HG03159 (cell line): ENCODE measurements at regions not wholly inside any gene's neighbourhood (a gene's known extent, or its start where the extent isn't known, plus 50 kb on each side); places are given as distances from the start of the nearest gene placed in this dataset.

Source experiments
- ATAC-seq: cut with Tn5 transposase; IDR thresholded peaks from one replicate; pipeline ENCODE4 v1.9.1; 2021; ENCODE audit warnings: mild to moderate bottlenecking, moderate library complexity; ENCODE audit not compliant: unreplicated experiment

GRCh38 chr7:156234192-156234591, 406.4 kb upstream of the RNF32 start:
- no peak for ATAC-seq

DNA sequence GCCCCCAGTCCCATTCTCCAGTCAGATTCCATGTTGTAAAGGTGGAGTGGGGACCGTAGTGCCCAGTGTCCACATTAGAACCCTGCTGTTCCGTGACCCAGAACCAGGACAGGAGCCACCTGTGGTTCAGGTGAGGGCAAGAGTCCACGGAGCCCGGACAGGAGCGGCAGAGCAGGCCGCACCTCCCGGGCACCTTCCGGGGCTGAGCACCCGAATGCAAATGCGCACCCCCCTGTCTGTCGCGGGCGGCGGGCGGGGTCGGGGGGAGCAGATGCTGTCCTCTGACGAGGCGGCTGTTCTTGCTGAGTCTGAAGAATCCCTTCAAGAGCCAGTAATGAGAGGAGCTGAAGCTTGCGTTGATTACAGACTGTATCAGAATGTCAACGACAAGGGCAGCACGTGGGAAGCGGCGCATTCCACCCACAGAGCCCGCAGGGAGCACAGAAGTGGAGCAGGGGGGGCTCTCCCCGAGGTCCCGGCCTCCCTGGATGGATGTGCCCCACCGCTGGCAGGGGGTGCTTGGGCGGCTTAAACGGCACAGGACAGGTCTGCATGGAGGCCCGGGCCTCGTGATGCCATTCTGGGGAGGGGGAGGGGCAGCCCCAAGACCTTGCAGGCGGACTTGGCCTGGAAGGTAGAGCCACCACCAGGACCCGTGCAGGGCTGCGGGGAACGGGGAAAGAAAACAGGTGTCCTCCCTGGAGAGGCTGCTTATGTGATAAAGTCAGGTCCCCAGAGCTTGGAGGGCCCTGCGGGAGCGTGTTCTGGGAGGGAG, 407.5 kb upstream of the RNF32 start:
- no peak for ATAC-seq

DNA sequence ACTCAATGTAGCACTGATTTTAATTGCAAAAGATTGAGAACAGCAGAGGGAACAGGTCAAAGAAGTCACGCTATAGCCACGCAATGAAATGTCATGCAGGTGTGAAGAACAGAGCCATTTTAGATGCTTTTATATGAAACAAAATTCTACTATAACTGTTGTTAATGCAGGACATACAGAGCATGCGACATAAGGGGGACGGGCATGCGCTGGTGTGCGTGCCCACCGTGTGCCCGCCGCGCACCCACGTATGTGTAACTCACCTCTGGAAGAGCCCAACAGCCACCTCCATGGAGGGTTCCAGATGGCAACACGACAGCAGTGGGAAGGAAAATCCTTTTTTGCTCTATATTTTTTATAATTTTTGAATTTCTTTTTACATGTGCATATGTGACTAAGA, 410.0 kb upstream of the RNF32 start:
- no peak for ATAC-seq

DNA sequence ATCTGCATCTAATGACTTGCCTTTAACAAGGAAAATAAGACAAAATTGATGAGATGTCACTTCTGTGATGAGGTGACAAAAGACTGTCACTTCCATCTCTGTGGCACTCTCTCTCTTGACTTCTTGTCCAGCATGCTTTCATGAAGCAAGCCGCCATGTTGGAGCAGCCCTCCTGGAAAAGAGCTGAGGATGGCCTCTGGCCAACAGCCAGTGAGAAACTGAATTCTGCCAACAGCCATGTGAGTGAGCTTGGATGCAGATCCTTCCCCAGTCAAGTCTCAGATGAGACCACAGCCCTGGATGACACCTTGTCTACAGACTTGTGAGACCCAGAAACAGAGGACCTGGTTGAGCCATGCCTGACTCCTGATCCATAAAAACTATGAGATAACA, 412.6 kb upstream of the SHH start:
- no peak for ATAC-seq

- ATAC-seq = no peak
These were observed 411.9 kb upstream of the SHH start for GRCh38 chr7:156223935-156224832.

DNA sequence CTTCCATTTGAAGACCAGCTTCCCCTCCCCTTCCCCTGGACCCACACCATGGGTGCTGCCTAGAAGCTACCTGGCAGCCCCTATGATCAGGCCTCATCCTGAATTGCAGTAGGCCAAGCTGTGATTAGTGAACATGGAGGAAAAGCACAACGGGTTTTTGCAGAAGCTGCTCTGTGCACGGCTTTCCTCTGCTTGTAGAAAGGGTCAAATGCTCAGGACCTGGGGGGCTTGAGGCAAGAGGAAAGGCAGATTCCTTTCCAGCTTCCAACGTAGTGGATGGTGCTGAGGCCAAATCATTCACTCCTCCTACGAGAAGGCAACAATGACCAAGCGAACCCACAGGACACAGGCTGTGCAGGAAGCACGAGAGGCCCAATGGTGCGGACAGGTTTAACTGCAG, 410.3 kb upstream of the SHH start:
- ATAC-seq = no peak

DNA sequence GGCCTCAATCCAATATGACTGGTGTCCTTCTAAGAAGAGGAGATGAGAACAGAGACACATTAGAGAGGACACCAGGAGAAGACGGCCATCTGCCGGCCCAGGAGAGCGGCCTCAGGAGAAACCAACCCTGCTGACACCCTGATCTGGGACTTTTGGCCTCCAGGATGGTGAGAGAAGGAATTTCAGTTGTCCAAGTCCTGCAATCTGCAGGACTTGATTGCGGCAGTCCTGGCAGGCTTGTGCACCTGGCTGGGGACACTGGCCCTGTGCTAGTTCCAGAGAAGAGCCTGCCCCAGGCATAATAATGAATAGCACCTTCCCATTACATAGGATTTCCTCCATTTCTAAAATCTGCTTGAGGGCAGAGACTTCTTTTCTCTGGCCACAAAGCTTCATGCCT, 409.9 kb upstream of the SHH start:
- no peak for ATAC-seq

DNA sequence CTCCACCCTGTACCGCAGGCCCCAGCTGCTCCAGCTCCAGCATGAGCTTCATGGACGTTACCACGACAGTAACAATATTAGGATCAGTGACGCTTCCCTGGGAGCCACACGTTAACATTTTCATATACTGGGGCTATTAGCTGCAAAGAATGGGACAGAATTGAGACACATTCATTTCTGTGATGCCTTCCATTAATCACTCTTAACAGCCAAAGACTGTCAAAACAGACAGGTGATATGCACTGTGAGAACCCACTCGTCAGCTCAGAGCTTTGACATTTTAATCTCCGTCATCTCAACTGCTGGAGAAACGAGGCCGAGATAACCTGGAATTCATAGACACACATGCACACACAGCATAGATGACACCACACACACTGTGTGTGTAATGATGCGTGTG, 408.4 kb upstream of the SHH start:
- no peak for ATAC-seq

GRCh38 chr7:156220078-156220605, 407.9 kb upstream of the SHH start:
- no peak for ATAC-seq

- ATAC-seq = no peak
These were observed 407.2 kb upstream of the SHH start for GRCh38 chr7:156219307-156220077.

DNA sequence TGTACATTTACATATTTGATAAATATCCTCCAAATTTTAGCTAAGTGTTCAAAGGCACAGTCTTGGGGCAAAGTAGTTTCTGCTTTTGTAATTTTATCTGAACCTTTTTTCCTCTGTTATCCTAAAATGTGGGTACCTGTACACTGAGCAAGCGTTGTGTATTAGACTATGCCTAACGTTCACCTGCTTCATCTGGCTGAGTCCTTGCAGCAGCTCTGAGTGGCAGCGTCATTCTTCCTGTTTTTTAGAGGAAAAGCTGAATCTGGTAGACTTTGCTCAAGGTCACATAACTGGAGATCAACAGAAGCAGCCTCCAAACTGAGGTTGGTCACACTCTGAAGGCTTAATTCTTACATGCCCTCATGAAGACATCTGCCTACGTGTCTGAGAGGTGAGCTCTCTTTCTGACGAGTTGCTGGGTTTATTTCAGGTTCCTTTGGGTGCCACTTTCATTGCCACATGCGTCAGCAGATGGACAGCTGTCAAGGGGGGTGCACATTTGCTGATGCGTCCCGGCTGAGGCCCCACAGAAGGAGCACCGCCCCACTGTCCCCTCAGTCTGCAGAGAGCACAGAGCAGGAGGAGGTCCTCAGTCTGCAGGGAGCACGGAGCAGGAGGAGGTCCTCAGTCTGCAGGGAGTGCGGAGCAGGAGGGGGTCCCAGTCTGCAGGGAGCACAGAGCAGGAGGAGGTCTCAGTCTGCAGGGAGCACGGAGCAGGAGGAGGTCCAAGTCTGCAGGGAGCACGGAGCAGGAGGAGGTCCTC, 406.5 kb upstream of the SHH start:
- no peak for ATAC-seq

DNA sequence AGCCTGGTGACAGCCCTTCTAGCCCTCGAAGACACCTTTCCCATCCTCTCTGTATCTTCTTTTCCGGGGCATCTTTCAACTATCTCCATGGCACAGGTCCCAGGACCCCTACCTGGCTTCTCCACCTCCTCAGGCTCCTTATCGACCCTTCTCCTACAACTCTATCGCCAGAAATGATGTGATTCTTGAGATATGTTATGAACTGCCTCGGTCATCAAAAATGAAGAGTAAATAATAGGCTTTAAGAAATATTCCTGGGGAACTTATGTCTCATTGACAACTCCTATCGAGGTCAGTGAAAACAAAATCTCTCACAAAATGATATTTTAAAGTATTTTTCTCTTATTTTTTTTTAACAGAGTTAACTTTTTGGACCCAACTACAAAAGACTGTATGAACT, 405.5 kb upstream of the SHH start:
- no peak for ATAC-seq

DNA sequence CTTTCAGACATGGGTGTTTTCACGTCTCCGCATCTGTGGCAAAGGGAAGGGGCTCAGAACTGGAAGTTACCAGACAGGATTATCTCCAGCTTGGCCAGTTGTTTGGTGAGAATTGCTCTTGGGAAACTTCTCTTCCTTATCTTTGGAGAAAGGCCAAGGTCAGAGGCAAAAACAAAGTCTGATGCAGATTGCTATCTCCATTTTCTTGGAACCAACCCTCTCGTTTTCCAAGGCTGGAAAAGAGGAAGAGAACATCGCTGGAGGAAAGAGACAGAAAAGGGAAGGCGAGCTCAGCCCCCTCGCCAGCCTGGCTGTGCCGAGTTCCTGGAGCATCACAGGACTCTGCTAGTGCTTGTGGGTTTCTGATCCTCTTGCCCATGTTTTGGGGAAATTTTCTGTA, 396.8 kb upstream of the SHH start:
- ATAC-seq = no peak

DNA sequence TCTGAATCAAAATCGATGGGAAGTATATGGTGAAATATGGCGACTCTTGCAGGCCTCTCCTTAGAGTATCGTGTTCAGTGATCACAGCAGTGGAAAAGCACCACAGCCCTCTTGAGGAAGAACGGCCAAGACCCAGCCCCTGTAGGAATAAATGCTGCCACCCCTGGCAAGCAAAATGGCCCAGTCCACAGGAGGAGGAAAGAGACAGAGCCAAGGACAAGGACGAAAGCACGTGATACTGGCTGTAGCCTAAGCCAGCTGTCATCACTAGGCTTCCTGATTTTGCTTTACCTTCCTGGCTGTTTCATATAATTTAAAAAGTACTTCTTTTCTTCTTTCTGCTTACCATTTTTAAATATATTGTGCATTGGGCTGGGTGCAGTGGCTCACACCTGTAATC, 395.0 kb upstream of the SHH start:
- no peak for ATAC-seq

GRCh38 chr7:156206174-156206573, 393.9 kb upstream of the SHH start:
- no peak for ATAC-seq

DNA sequence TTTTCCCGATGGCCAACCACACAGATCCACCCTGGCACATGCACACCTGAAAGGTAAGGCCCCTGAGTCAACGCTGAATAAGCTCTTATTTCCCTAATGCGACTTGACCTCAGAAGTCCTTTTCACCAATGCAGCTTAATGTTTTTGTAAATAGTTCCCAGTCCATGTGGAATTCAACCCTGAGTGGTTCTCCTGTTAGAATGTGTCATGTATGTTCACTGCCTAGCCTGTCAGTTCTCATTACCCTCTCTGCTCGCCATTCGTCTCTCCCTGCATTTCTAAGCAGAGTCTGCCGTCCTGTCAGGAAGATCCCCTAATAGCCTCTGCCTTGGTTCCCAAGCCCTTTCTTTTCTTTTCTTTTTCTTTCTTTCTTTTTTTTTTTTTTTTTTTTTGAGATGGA, 392.6 kb upstream of the SHH start:
- no peak for ATAC-seq

- ATAC-seq = no peak
These were observed 391.7 kb upstream of the SHH start for GRCh38 chr7:156203923-156204322.

DNA sequence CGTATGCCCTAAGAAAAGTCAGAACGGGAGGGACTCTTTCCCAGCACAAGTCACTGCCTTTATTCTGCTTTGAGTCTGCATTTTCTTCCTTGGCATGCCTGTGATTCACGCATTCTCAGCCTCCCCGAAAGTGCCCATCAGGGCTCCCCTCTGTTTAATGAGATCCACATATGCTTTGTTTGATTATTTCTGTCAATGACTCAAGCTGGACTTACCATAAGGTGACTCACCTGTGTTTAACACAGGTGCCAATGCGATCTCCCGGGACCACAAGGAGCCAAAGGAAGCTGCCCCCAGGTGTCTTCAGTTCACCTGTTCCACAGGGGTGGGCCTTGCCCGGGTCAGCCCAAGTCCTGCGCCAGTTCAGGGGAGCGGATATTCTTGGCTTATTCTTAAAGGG, 386.0 kb upstream of the SHH start:
- ATAC-seq = no peak

DNA sequence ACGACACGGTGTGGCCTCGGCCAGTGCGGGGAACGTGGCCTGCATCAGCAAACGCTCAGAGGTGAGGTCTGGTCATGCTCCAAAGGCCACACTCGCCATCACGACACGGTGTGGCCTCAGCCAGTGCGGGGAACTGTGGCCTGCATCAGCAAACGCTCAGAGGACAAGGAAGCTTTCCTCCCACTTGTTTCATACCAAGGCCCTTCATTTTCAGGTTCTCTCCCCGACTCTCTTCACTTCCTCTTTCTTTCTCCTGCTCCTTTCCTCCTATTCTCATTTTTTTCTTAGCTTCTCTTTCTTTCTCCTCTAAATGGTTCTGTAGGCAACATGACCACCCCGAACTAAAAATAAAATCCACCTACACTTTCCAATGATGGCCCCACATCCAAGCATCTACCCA, 384.4 kb upstream of the SHH start:
- ATAC-seq = no peak

- no peak for ATAC-seq
These were observed 383.0 kb upstream of the SHH start for GRCh38 chr7:156195276-156195675.

DNA sequence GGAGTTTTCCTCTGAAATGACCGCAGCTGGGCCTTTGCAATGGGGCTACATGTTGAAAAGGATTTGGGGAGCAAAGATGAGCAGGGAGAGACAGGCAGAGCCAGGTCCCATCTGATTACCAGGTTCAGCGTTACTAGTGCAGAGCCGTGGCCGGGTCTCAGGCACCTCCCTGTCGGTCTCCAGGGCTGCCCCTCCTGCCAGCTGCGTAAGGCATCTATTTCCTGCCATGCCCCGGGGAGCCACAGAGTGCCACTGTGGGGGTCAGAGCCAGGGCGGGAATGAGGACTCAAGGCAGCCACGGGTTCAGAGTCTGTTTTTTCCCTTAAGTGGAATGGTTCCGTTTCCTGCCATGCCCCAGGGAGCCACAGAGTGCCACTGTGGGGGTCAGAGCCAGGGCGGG, 382.6 kb upstream of the SHH start:
- ATAC-seq = no peak
